ENCODE measurements at regions not wholly inside any gene's neighbourhood (a gene's known extent, or its start where the extent isn't known, plus 50 kb on each side); places are given as distances from the start of the nearest gene placed in this dataset.

- Histone ChIP-seq H3K27ac (ENCODE audit: low read depth, low read length) (no peak overlapping the region), H3K36me3 (ENCODE audit: insufficient read depth, low read length) (no peaks in the 10 kb centered on the region), H2AFZ (ENCODE audit: low read length) (no peak overlapping the region), H3K4me3 (ENCODE audit: insufficient read depth, low read length) (no peak overlapping the region), H3K9me3 (ENCODE audit: low read depth, low read length) (no peaks in the 10 kb centered on the region), H4K20me1 (ENCODE audit: insufficient read depth, low read length) (no peaks in the 10 kb centered on the region), H3K27me3 (ENCODE audit: insufficient read depth, low read length) (no peaks in the 10 kb centered on the region), H3K79me2 (ENCODE audit: insufficient read depth, low read length) (no peaks in the 10 kb centered on the region), H3K4me1 (ENCODE audit: insufficient read depth, low read length) (no peaks in the 10 kb centered on the region), H3K4me2 (ENCODE audit: insufficient read depth, low read length) (no peak overlapping the region)
- TF ChIP-seq CTCF (IDR thresholded peaks at IDR 0.05; ENCODE audit: extremely low read depth, low read depth, low read length), result no peak
- DNase-seq (ENCODE audit: insufficient read length, low spot score, missing footprints), result no peak
Observed at GRCh38 chr12:102755266-102755665, 161.8 kb downstream of the PAH start.

- Histone ChIP-seq H3K27ac (ENCODE audit: low read depth, low read length) (no peak overlapping the region), H3K36me3 (ENCODE audit: insufficient read depth, low read length) (no peaks in the 10 kb centered on the region), H3K79me2 (ENCODE audit: insufficient read depth, low read length) (no peaks in the 10 kb centered on the region), H3K4me3 (ENCODE audit: insufficient read depth, low read length) (no peak overlapping the region), H4K20me1 (ENCODE audit: insufficient read depth, low read length) (no peaks in the 10 kb centered on the region), H2AFZ (ENCODE audit: low read length) (no peak overlapping the region), H3K4me2 (ENCODE audit: insufficient read depth, low read length) (no peak overlapping the region), H3K4me1 (ENCODE audit: insufficient read depth, low read length) (no peaks in the 10 kb centered on the region), H3K27me3 (ENCODE audit: insufficient read depth, low read length) (no peaks in the 10 kb centered on the region), H3K9me3 (ENCODE audit: low read depth, low read length) (no peaks in the 10 kb centered on the region)
- no peak for TF ChIP-seq CTCF (IDR thresholded peaks at IDR 0.05; ENCODE audit: extremely low read depth, low read depth, low read length)
- no peak for DNase-seq (ENCODE audit: insufficient read length, low spot score, missing footprints)
Observed at GRCh38 chr12:102753802-102754201, 163.2 kb downstream of the PAH start.

GRCh38 chr12:102748704-102749103 is 168.3 kb downstream of the PAH start:
- H3K4me3 ChIP-seq (ENCODE audit: insufficient read depth, low read length), result no peak overlapping the region
- no peak overlapping the region for H3K27ac ChIP-seq (ENCODE audit: low read depth, low read length)
- H2AFZ ChIP-seq (ENCODE audit: low read length), result no peak overlapping the region
- H3K4me1 ChIP-seq (ENCODE audit: insufficient read depth, low read length), result no peaks in the 10 kb centered on the region
- no peaks in the 10 kb centered on the region for H3K27me3 ChIP-seq (ENCODE audit: insufficient read depth, low read length)
- H4K20me1 ChIP-seq (ENCODE audit: insufficient read depth, low read length), result no peaks in the 10 kb centered on the region
- no peaks in the 10 kb centered on the region for H3K79me2 ChIP-seq (ENCODE audit: insufficient read depth, low read length)
- H3K4me2 ChIP-seq (ENCODE audit: insufficient read depth, low read length), result no peak overlapping the region
- DNase-seq (ENCODE audit: insufficient read length, low spot score, missing footprints), result no peak
- H3K36me3 ChIP-seq (ENCODE audit: insufficient read depth, low read length), result no peaks in the 10 kb centered on the region
- no peak for TF ChIP-seq CTCF (IDR thresholded peaks at IDR 0.05; ENCODE audit: extremely low read depth, low read depth, low read length)
- no peaks in the 10 kb centered on the region for H3K9me3 ChIP-seq (ENCODE audit: low read depth, low read length)

- Histone ChIP-seq H3K79me2 (ENCODE audit: insufficient read depth, low read length) (no peaks in the 10 kb centered on the region), H3K9me3 (ENCODE audit: low read depth, low read length) (no peaks in the 10 kb centered on the region), H3K36me3 (ENCODE audit: insufficient read depth, low read length) (no peaks in the 10 kb centered on the region), H3K27me3 (ENCODE audit: insufficient read depth, low read length) (no peaks in the 10 kb centered on the region), H3K4me3 (ENCODE audit: insufficient read depth, low read length) (no peak overlapping the region), H3K27ac (ENCODE audit: low read depth, low read length) (no peak overlapping the region), H3K4me1 (ENCODE audit: insufficient read depth, low read length) (no peaks in the 10 kb centered on the region), H3K4me2 (ENCODE audit: insufficient read depth, low read length) (no peak overlapping the region), H2AFZ (ENCODE audit: low read length) (no peak overlapping the region), H4K20me1 (ENCODE audit: insufficient read depth, low read length) (no peaks in the 10 kb centered on the region)
- no peak for TF ChIP-seq CTCF (IDR thresholded peaks at IDR 0.05; ENCODE audit: extremely low read depth, low read depth, low read length)
- no peak for DNase-seq (ENCODE audit: insufficient read length, low spot score, missing footprints)
Observed at GRCh38 chr12:102746963-102747362, 170.1 kb downstream of the PAH start.
